Muscle of arm (tissue), 1 donor: ENCODE measurements at regions not wholly inside any gene's neighbourhood (a gene's known extent, or its start where the extent isn't known, plus 50 kb on each side); places are given as distances from the start of the nearest gene placed in this dataset.
"Not testable (repeated sequence)": the region's sequence is repeated elsewhere in the genome, so short reads cannot be mapped to it uniquely, and the experiment has no call there.

Source experiments
- DNase-seq: peaks from one replicate; pipeline ENCODE4 v3.0.0-alpha.2; 2013

GRCh38 chr3:154902495-154902894, 177.6 kb upstream of the MME start:
- not testable (repeated sequence) for DNase-seq

GRCh38 chr3:154901278-154901677, 178.8 kb upstream of the MME start:
- DNase-seq, result no peak

DNA sequence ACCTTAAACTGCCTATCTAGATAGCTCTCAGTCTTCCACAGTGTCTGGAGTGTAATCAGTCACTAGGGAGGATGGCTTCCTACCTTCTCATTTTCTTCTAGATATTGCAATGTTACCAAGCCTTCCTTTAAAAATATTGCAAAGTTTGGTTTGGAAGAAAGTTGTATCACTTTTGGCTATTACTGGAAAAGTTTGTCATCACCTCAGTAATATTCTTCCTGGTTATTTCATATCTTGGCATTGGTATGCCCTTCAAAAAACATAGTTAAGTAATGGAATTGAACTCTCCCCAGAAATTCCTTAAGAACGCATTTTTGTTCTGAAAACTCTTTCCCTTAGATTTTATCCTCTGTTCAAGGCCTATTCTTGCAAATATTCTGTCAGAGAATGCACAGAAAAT, 179.3 kb upstream of the MME start:
- DNase-seq, result no peak

GRCh38 chr3:154898916-154899315, 181.2 kb upstream of the MME start:
- no peak for DNase-seq

GRCh38 chr3:154898443-154898842, 181.7 kb upstream of the MME start:
- peak; percentile 73 for DNase-seq

GRCh38 chr3:154893813-154894212, 186.3 kb upstream of the MME start:
- no peak for DNase-seq

DNA sequence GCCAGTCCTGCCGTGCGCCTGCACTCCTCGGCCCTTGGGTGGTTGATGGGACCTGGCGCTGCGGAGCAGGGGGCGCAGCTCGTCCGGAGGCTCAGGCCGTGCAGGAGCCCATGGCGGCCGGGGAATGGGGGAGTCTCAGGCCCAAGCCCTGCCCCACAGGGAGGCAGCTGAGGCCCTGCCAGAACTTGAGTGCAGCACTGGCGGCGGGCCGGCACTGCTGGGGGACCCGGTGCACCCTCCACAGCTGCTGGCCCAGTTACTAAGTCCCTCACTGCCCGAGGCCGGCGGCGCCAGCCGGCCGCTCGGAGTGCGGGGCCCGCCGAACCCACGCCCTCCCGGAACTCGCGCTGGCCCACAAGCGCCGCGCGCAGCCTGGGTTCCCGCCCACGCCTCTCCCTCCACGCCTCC, 190.9 kb upstream of the MME start:
- no peak for DNase-seq

GRCh38 chr3:154887869-154888268, 192.2 kb upstream of the MME start:
- DNase-seq, result no peak

- no peak for DNase-seq
Observed at GRCh38 chr3:154886437-154886836, 193.7 kb upstream of the MME start.

DNA sequence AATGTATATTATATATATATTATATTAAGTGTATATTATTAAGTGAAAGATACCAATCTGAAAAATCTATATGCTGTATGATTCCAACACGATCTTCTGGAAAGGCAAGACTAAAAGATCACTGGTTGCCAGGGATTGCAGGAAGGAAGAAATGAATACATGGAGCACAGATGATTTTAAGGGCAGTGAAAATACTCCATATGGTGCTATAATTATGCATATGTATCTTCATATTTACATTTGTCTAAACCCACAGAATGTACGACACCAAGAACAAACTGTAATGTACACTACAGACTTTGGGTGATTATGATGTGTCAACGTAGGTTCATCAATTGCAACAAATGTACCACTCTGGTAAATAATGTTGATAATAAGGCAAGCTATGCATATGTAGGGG, 194.7 kb upstream of the MME start:
- no peak for DNase-seq

- DNase-seq, result no peak
Observed at GRCh38 chr3:154884952-154885351, 195.2 kb upstream of the MME start.

DNA sequence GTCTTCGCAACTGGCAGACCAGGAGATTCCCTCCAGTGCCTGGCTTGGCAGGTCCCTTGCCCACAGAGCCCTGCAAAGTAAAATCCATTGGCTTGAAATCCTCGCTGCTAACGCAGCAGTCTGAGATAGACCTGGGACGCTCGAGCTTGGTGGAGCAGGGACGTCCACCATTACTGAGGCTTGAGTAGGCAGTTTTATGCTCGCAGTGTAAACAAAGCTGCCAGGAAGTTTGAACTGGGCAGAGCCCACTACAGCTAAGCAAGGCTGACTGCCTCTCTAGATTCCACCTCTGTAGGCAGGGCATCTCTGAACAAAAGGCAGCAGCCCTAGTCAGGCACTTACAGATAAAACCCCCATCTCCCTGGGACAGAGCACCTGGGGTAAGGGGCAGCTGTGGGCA, 205.0 kb upstream of the MME start:
- DNase-seq, result no peak

DNA sequence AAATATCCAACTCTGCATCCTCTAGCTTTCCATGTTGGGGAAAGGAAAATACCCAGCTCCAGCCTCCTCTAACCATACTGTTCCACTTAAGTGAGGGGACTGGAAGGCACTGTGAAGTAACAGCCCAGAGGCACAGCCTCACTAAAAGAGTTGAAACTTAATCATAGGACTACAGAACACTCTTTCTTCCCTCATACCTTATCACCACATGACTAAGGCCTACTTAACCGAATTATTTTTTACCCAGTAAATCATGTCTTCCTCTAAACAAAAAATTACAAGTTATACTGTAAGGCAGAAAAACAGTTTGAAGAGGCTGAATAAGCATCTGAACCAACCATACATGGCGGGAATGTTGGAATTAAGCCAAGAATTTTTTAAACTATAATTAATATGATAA, 207.4 kb upstream of the MME start:
- no peak for DNase-seq

DNA sequence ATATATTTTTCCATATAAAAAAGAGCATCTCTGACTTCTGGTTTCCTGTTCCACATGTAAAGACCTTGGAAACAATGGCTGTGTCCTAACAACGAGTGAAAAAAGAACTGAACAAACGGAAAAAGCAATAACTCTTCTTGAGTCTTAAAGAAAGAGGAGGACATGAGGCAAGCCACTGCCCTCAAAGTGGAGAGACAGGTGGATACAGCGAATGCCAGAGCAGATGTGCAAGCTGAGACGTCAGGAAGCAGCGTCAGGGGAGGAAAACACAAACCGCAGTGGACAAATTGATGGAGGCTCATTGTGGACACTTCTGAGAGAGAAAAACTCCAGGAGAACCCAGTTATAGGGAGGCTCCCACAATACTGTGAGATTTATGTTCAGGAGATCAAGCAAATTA, 208.0 kb upstream of the MME start:
- DNase-seq, result peak; percentile 46

DNA sequence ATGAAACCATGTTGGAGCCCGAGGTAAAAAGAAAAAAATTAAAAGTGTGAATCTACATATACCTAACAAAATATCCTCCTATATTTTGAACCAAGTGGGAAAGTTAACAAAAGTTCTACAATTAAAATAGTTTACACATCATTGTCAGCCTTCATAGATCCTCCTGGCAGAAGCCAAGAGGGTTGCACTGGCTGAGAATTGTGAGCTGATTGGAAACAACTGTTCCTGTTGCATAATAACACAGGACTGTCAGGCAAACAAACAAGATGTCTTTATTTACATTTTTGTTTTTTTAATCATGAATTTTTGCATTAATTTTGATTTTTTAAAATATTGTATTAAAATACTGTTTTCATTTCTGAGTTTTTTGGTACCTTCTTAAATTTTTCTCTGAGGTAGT, 215.2 kb upstream of the MME start:
- no peak for DNase-seq

GRCh38 chr3:154862265-154862664, 217.9 kb upstream of the MME start:
- no peak for DNase-seq

GRCh38 chr3:154852998-154853397, 227.1 kb upstream of the MME start:
- not testable (repeated sequence) for DNase-seq

- no peak for DNase-seq
Observed at GRCh38 chr3:154852515-154852914, 227.6 kb upstream of the MME start.

DNA sequence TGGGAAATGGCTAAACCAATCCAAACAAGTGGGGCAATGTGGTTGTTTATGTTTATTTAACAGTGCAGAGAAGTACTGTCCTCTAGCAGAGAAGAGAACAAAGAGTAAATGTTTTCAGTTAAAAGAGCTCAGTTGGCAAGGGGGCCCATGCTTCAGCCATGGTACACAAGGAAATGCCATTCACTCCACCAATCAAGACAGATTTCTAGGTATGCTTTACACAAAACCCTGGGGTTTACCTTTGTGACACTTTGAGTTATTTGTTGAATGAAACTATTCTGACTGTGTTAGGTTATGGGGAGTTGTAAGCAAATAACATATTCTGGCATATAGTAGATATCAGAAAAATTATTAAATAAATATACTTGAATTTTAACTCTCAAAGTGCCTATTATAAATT, 228.5 kb upstream of the MME start:
- no peak for DNase-seq

DNA sequence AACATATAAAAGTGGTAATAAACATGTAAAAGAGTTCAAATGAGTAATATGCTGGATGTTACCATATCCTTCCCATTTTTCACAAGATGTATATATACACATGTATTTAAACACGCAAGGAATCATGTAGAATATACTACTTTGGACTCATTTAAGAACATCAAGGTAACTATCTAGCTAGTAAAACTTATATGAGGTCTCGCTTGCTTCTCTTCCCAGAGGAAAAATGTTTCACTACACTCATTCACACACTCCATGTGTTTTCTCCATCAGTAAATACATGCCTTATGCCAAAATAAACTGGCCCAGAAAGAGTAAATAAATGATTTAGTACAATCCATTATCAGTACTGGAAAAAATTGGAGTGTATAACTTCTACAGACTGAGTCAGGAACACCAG, 229.2 kb upstream of the MME start:
- no peak for DNase-seq

- DNase-seq, result no peak
Observed at GRCh38 chr3:154849408-154849807, 230.7 kb upstream of the MME start.

GRCh38 chr3:154844863-154845262, 235.3 kb upstream of the MME start:
- DNase-seq, result no peak

DNA sequence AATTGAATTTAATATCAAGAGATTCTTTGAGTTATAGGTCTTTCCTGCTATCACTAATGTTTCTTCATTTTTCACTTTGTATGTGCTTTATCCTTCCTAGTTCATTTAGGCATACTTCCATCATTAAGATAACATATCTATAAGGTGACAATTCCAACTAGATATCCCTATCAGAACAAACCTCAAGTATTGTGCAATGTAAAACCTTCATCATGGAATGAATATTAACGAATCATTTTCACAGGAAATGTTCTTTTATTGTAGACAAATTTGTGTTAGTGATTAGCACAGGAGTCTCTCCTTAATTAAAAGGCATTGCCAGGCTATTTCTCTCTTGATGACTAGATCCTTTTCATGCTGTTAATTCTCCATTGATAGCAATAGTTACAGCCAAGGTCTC, 236.5 kb upstream of the MME start:
- no peak for DNase-seq

- peak; percentile 25 for DNase-seq
Observed at GRCh38 chr3:154842536-154842935, 237.6 kb upstream of the MME start.

DNA sequence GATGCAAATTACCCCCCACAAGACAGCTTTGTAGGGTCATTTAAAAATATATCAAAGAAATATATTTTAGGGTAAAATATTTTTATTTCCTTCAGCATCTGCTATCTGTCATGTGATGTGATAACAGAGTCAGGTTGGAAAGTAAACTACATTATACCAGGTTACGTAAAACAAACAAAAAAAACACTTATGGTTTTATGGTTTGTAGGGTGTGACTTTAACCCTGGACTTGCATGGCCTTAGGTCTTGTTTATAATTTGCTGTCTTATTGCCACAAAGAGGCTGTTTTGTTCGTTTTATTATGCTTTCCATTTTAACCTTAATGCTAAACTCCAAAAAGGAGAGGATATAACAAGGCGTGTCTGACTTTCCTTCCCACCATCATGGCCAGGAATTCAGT, 244.5 kb upstream of the MME start:
- DNase-seq, result no peak
